RWPE2 (cell line): ENCODE measurements at regions not wholly inside any gene's neighbourhood (a gene's known extent, or its start where the extent isn't known, plus 50 kb on each side); places are given as distances from the start of the nearest gene placed in this dataset.
"Not testable (repeated sequence)": the region's sequence is repeated elsewhere in the genome, so short reads cannot be mapped to it uniquely, and the experiment has no call there.

Source experiments
- ATAC-seq: fragments of 200-7000 bp; cut with Tn5 transposase; 3 replicates; pipeline ENCODE4 v1.9.1; 2021; ENCODE audit warnings: low read depth
- DNase-seq: peaks from one replicate; pipeline ENCODE4 v3.0.0-alpha.2; 2020; ENCODE audit warnings: low spot score
- H3K27ac ChIP-seq: fragments of 450-650 bp; 2 replicates; pipeline ENCODE4 v1.5.1; 2017; ENCODE audit warnings: mild to moderate bottlenecking; ENCODE audit not compliant: poor library complexity, severe bottlenecking
- H3K27me3 ChIP-seq: fragments of 250-450 bp; sonication (Bioruptor Pico); 2 replicates; pipeline ENCODE4 v1.5.1; 2021; ENCODE audit warnings: mild to moderate bottlenecking, moderate library complexity; ENCODE audit not compliant: insufficient read depth, poor library complexity, severe bottlenecking
- H3K36me3 ChIP-seq: fragments of 250-450 bp; sonication (Bioruptor Pico); 2 replicates; pipeline ENCODE4 v1.5.1; 2020; ENCODE audit warnings: low read depth, mild to moderate bottlenecking, moderate library complexity
- H3K4me1 ChIP-seq: fragments of 250-450 bp; sonication (Bioruptor Pico); 2 replicates; pipeline ENCODE4 v1.5.1; 2021; ENCODE audit warnings: mild to moderate bottlenecking, moderate library complexity; ENCODE audit not compliant: insufficient read depth, poor library complexity, severe bottlenecking
- H3K4me3 ChIP-seq: fragments of 250-450 bp; sonication (Bioruptor Pico); 2 replicates; pipeline ENCODE4 v1.5.1; 2021; ENCODE audit warnings: mild to moderate bottlenecking, moderate library complexity; ENCODE audit not compliant: severe bottlenecking
- H3K9me3 ChIP-seq: fragments of 250-450 bp; sonication (Bioruptor Pico); 2 replicates; pipeline ENCODE4 v1.5.1; 2021; ENCODE audit warnings: mild to moderate bottlenecking, moderate library complexity; ENCODE audit not compliant: severe bottlenecking

DNA sequence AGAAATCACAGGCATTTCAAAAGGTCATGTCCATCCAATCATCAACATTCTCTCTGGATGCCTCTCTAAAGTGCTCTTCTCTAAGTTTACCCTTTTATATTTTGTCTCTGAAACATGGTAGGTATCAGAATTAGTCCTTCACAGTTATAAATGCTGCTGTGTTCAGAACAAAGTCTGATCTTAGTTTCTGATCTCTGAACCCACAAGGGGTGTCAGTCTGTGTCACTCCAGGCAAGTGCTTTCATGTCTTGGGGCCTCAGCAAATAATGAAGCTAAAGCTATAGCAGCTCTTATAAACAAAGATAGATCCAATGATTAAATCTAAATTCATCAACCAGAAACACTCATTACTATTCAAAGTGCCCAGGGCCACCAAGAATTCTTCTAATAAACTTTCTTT is 281.7 kb downstream of the BCL2L11 start:
- DNase-seq, H3K27me3 ChIP-seq, H3K4me1 ChIP-seq: not testable (repeated sequence)

DNA sequence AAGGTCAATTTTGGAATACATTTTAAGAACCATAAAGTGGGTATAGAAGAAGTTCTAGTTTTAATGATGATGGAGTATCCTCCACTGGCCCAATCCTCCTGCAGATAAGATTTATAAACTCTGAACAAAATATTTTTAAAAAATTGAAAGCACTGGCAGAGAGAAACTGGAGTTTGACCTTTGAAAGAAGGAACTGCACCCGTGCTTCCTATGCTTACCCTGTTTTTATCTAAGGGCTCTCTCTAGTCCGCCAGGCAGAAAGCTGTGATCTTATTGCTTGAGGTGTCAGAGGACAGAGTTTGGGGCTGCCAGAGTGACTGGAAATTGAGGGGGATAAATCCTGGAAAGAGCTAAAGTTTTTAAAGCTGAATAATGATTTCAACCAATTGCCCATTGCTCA is 282.6 kb downstream of the BCL2L11 start:
- not testable (repeated sequence) for H3K27me3 ChIP-seq, H3K4me1 ChIP-seq, H3K36me3 ChIP-seq, H3K4me3 ChIP-seq, DNase-seq, H3K27ac ChIP-seq, H3K9me3 ChIP-seq, ATAC-seq

More for the DNA sequence above, 281.7 kb downstream of the BCL2L11 start:
- H3K4me3 ChIP-seq, ATAC-seq, H3K36me3 ChIP-seq, H3K9me3 ChIP-seq, H3K27ac ChIP-seq: not testable (repeated sequence)

DNA sequence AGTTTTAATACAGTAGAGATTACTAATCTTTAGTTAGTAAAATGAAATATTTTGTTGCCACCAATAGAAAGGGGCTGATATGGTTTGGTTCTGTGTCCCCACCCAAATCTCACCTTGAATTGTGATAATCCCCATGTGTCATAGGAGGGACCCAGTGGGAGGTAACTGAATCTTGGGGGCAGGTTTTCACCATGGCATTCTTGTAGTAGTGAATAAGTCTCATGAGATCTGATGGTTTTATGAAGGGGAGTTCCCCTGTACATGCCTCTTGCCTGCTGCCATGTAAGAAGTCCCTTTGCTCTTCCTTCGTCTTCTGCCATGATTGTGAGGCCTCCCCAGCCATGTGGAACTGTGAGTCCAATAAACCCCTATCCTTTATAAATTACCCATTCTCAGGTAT is 285.9 kb downstream of the BCL2L11 start:
- not testable (repeated sequence) for DNase-seq, H3K4me1 ChIP-seq, ATAC-seq, H3K9me3 ChIP-seq, H3K4me3 ChIP-seq, H3K36me3 ChIP-seq, H3K27me3 ChIP-seq, H3K27ac ChIP-seq

DNA sequence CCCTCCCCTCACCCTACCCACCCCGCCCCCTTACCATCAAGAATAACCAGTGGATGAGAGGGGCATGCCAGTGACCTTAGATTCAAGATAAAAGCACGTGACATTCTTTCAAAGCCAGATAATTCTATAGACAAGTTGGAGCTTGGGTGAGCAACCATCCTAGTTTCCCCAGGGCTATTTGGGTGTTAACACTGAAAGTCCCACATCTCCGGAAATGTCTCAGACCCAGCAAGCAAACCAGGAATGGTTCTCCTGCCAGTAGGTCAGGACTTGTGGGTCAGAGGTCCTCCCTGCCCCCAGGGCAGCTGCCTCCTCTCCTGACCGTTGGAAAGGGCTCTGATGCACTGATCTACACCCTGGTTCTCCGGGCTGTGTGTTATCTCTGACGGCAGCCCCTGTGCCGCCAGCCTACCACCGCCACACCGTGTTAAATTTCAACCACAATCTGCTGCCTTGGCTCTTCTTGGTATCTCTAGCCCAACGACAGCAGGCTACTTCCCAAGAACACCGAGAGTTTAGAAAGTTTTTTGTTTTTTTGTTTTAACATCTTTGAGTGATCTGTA is 287.0 kb downstream of the BCL2L11 start:
- not testable (repeated sequence) for H3K27me3 ChIP-seq, H3K27ac ChIP-seq, H3K36me3 ChIP-seq, H3K4me1 ChIP-seq, DNase-seq, H3K9me3 ChIP-seq, H3K4me3 ChIP-seq
- peak; percentile 82 for ATAC-seq

DNA sequence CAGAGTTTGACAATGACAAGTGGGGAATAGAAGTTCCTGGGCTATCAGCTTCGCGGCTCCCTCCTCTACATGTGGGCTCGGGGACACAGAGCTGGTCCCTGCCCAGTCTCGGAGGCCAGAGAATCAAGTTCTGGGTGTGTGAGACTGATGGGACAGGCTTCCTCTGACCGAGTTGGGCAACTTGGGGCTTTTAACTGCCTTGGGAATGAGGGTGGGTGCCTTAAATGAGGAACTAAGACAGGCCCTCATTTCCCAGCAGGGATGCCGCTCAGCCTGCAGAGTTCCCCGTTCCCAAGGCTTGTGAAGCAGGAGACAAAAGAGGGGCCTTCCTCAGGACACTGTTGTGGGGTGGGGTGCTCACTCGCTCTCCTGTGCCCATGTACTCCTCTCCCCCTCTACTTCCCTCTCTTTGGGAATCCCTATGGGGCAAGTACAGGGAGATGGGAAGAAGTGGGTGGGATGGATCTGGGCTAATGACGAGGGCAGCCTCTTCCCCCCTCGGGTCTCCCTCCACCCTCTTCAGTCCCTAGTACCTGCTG is 290.2 kb downstream of the BCL2L11 start:
- not testable (repeated sequence) for H3K27me3 ChIP-seq, DNase-seq, H3K36me3 ChIP-seq, H3K27ac ChIP-seq, H3K4me3 ChIP-seq, ATAC-seq, H3K4me1 ChIP-seq, H3K9me3 ChIP-seq

DNA sequence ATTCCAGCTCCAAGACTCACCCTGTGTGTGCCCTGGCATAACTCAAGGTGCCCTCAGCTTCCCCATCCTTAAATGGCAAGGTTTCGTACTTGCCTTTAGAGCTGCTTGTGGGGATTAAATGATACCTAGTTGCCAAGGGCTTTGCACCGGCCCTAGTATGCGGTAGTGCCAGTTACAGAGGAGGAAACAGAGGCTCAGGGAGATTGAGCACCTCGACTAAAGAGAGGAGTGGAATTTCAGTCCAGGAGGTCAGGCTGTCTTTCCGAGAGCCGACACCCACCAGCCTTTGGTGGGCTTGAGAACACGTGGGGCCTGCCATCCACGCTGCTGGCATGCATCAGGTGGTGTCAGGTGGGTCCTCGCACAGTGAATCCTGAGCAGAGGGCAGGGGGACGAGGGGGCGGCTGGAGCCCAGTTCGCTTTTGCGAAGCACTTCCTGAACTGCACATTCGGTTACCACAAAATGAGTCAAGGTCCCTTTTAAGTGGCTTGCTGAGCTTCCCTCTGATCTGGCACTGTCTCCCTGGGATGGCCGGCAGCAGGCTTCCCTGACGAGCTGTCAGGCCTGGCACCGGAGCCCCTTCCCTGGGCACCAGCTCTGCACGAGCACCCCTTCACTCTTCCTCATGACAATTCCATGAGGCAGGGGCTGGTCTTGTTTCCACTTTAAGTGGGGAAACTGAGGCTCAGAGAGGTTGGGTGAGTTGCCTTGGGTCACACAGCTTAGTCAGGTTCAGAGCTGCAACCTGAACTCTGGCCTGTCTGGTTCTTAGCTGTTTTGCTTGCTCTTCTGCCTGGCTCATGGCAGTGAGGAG is 291.4 kb downstream of the BCL2L11 start:
- DNase-seq, H3K27me3 ChIP-seq, H3K9me3 ChIP-seq, H3K27ac ChIP-seq, ATAC-seq, H3K36me3 ChIP-seq, H3K4me1 ChIP-seq, H3K4me3 ChIP-seq: not testable (repeated sequence)

DNA sequence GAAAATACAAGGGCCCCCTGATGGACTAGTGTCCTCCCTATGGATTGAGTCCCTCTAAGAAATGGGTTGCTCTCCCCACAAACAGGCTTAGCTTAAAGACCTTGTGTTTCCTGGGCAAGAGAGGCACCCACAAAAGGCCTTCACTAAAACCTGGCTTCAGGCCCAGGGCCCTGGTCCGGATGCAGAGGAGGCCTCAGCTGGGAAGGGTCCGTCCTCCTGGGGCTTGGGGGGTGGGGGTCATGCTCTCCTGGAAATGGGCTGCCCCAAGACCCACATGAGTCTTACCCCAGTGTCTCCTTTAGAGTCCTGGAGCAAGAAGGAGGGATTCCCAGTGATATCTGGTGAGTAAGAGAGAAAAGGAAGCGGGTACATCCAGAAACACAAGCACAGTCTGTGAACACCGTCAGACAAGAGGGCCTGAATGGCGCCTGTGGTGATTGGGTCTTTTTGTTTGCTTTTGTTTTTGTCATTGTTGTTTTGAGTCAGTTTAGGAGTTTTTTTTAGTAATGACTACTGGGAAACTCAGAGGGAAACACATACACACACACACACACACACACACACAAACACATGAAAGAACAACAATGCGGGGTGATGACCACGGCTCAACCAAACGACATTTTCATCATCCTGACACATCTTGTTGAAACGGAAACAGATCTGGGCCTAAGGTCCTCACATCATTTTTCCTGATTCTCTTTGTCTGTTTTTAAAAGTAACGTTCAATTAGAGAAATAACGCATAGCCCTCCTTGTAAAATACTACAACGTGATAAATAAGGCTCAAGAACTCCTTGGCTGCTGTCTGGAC is 292.3 kb downstream of the BCL2L11 start:
- not testable (repeated sequence) for DNase-seq, H3K4me1 ChIP-seq, H3K9me3 ChIP-seq, H3K27ac ChIP-seq, ATAC-seq, H3K27me3 ChIP-seq, H3K4me3 ChIP-seq, H3K36me3 ChIP-seq

DNA sequence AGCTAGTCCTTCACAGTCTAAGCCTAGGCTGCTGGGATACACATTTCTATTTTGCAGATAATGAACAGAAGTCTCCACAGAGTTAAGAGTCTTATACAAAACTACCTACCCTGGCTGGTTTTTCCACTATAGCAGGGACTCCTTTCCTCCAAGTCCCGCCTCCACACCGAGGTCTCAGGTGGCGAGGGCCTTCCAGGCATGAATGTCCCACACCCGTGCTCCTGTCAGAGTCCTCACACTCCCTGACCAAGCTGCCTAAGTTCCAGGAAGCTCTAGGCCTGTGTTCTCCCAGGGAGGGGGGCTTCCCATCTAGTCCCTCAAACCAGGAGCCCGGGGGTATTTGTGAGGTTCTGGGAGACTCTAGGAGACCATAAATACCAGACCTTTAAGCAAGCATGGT is 293.2 kb downstream of the BCL2L11 start:
- H3K27me3 ChIP-seq, H3K27ac ChIP-seq, H3K36me3 ChIP-seq, H3K4me3 ChIP-seq, H3K9me3 ChIP-seq, H3K4me1 ChIP-seq, DNase-seq: not testable (repeated sequence)
- 0 out of 3 replicates have a peak, but pooled peaks have one; percentile 24 for ATAC-seq

DNA sequence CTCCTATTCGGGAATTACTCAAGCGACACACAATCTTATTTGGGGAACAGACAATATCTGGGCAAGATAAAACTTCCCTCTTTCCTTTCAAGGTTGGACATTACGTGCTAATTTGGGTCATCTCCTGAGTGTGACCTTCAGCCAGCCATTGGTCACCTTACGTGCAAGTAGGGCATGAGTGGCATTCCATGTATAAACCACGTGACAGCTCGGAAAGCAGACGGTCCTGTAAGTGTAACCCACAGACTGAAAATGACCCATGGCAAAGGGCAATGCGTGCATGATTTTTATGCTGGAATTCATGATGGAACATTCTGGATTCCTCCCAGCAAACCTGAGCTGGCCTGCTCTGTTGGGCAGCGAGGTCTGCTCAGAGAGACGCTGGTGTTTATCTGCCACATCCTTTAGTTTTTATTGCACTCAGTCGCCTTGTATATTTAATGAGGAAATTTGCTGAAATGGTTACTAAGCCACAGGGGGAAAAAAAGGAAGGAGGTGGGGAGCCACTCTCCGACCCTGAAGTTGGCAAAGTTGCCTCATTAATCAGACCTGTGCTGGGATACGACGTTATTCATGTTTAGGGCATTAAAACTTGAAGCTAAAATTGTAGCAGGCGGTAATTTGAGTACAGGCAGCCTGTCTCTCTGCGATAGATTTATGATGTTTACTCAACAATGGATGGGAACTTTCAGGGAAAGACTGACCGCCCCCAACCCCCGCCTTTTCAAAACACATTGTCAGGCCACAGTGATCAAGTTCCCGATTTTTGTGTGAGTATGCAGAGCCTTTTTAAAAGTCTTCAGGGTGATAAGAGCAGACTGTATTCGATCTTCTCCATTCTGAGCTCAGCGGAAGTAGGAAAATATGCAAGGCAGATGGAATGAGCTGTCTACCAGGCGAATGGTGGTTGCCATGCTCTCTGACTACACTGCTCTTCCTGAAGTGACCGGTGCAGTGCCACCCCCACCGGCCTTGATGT is 295.3 kb downstream of the BCL2L11 start:
- DNase-seq, H3K27ac ChIP-seq: not testable (repeated sequence)

DNA sequence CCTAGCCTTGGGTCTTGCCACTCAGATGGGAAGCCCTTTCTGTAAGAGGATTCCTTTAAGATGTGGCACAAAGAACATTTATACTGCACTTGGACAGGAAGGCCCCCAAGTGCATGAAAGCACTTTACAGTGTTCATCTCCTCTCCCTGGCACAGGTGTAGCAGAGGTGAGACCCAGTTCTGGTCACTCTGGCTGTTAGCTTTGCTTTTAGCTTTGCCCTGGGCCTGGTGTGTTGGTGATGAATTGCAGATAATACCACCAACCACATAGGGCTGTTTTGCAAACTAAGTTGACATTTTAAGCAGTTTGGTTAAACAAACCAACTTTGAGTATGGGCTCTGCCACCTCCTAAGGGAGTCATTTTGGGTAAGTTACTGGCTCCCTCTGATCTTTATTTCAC is 296.3 kb downstream of the BCL2L11 start:
- not testable (repeated sequence) for H3K27ac ChIP-seq, H3K4me1 ChIP-seq, ATAC-seq, DNase-seq, H3K27me3 ChIP-seq, H3K9me3 ChIP-seq, H3K36me3 ChIP-seq, H3K4me3 ChIP-seq

More for the DNA sequence above, 295.3 kb downstream of the BCL2L11 start:
- H3K36me3 ChIP-seq, H3K27me3 ChIP-seq, ATAC-seq, H3K9me3 ChIP-seq, H3K4me3 ChIP-seq, H3K4me1 ChIP-seq: not testable (repeated sequence)
